Fibroblast of lung (primary cell): ENCODE measurements at regions not wholly inside any gene's neighbourhood (a gene's known extent, or its start where the extent isn't known, plus 50 kb on each side); places are given as distances from the start of the nearest gene placed in this dataset.

Experiments used
- DNase-seq, 2 donors: peaks; one replicate each; pipeline versions ENCODE4 v3.0.0 to v3.0.0-alpha.2; 2010; ENCODE audit warnings: low read depth in 2 of 2
- H2AFZ ChIP-seq: 2 replicates; pipeline ENCODE4 v1.5.1; 2012; ENCODE audit warnings: low read length, control low read depth, inconsistent platforms
- H3K27ac ChIP-seq: 2 replicates; pipeline ENCODE4 v1.5.1; 2011; ENCODE audit warnings: low read length, control low read depth; ENCODE audit not compliant: insufficient read depth
- H3K27me3 ChIP-seq: 2 replicates; pipeline ENCODE4 v1.5.1; 2011; ENCODE audit warnings: mild to moderate bottlenecking, low read length; ENCODE audit not compliant: control insufficient read depth, insufficient read depth
- H3K36me3 ChIP-seq: 2 replicates; pipeline ENCODE4 v1.5.1; 2011; ENCODE audit warnings: low read length; ENCODE audit not compliant: control insufficient read depth, insufficient read depth
- H3K4me1 ChIP-seq: 2 replicates; pipeline ENCODE4 v1.5.1; 2011; ENCODE audit warnings: low read length; ENCODE audit not compliant: control insufficient read depth, insufficient read depth; ENCODE audit errors: extremely low read depth
- H3K4me2 ChIP-seq: 2 replicates; pipeline ENCODE4 v1.5.1; 2011; ENCODE audit warnings: low read length, control low read depth; ENCODE audit not compliant: insufficient read depth; ENCODE audit errors: extremely low read depth
- H3K4me3 ChIP-seq, 4 experiments: fragments of 200-600 bp in 1 of 4; sonication (generic) in 1 of 4; replicated peaks in 1 of 4; 2 replicates each; pipeline ENCODE4 v1.5.1; 2011 to 2016; ENCODE audit warnings: low read length in 4 of 4, low read depth in 3 of 4, mild to moderate bottlenecking in 3 of 4, control low read depth in 2 of 4, inconsistent platforms in 1 of 4, mixed read lengths in 1 of 4; ENCODE audit not compliant: insufficient read depth in 1 of 4; ENCODE audit errors: control extremely low read depth in 1 of 4
- H3K79me2 ChIP-seq: 2 replicates; pipeline ENCODE4 v1.5.1; 2012; ENCODE audit warnings: mild to moderate bottlenecking, low read length, inconsistent platforms; ENCODE audit not compliant: control insufficient read depth, insufficient read depth
- H3K9ac ChIP-seq: 2 replicates; pipeline ENCODE4 v1.5.1; 2011; ENCODE audit warnings: mild to moderate bottlenecking, low read length, control low read depth; ENCODE audit not compliant: insufficient read depth
- H3K9me3 ChIP-seq: 2 replicates; pipeline ENCODE4 v1.5.1; 2012; ENCODE audit warnings: low read depth, low read length; ENCODE audit not compliant: control insufficient read depth, insufficient read depth
- H4K20me1 ChIP-seq: 2 replicates; pipeline ENCODE4 v1.5.1; 2011; ENCODE audit warnings: low read length; ENCODE audit not compliant: control insufficient read depth, insufficient read depth; ENCODE audit errors: extremely low read depth
- EZH2 ChIP-seq: IDR thresholded peaks from 2 replicates; pipeline ENCODE4 v1.5.1; 2012; ENCODE audit warnings: low read length, control low read depth, mild to moderate bottlenecking; ENCODE audit errors: missing control alignments
- TF ChIP-seq, protein P1 (sequence below), 2 donors: IDR thresholded peaks in 1 of 2; conservative IDR thresholded peaks in 1 of 2; 1 replicate in 1 of 2; 2 replicates in 1 of 2; pipeline ENCODE4 v1.5.1; 2011 to 2012; ENCODE audit warnings: low read length in 2 of 2, control low read depth in 1 of 2, inconsistent platforms in 1 of 2, low read depth in 1 of 2, mild to moderate bottlenecking in 1 of 2

DNA sequence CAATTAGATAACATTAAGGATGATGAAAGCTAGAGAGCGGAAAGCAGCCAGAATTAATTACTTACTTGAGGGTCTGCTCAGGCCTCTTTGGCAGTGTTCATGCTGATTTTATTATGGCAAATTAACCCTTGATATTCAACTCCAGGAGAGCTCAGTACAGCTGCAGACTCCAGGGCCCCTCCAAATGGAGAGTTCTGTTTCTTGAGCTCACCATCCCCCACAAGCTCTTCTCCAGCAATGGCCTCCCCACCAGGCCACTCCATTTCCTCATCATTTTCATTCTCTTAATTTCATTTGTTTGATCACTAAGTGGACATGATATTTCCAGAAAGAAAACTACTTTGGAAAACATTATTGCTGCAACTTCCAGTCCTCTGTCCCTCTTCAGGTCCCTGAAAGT, 513.3 kb upstream of the NOX3 start:
- H3K36me3 ChIP-seq = no peaks in the 10 kb centered on the region
- H3K79me2 ChIP-seq = no peaks in the 10 kb centered on the region
- no peaks in the 10 kb centered on the region for H4K20me1 ChIP-seq
- no peaks in the 10 kb centered on the region for H3K4me1 ChIP-seq
- DNase-seq = no peak
- no peaks in the 10 kb centered on the region for H3K9me3 ChIP-seq
- no peak overlapping the region for H3K9ac ChIP-seq
- no peak for TF ChIP-seq EZH2
- TF ChIP-seq, protein P1, sequence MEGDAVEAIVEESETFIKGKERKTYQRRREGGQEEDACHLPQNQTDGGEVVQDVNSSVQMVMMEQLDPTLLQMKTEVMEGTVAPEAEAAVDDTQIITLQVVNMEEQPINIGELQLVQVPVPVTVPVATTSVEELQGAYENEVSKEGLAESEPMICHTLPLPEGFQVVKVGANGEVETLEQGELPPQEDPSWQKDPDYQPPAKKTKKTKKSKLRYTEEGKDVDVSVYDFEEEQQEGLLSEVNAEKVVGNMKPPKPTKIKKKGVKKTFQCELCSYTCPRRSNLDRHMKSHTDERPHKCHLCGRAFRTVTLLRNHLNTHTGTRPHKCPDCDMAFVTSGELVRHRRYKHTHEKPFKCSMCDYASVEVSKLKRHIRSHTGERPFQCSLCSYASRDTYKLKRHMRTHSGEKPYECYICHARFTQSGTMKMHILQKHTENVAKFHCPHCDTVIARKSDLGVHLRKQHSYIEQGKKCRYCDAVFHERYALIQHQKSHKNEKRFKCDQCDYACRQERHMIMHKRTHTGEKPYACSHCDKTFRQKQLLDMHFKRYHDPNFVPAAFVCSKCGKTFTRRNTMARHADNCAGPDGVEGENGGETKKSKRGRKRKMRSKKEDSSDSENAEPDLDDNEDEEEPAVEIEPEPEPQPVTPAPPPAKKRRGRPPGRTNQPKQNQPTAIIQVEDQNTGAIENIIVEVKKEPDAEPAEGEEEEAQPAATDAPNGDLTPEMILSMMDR (conservative IDR thresholded peaks at IDR 0.05 in 1 of 2, IDR thresholded peaks at IDR 0.05 in 1 of 2; ENCODE audit: low read depth in 1 of 2, low read length in 2 of 2) = no peak
- no peaks in the 10 kb centered on the region for H3K27me3 ChIP-seq
- no peak overlapping the region for H2AFZ ChIP-seq
- no peak overlapping the region for H3K27ac ChIP-seq
- no peak overlapping the region for H3K4me2 ChIP-seq
- no peak overlapping the region for H3K4me3 ChIP-seq

DNA sequence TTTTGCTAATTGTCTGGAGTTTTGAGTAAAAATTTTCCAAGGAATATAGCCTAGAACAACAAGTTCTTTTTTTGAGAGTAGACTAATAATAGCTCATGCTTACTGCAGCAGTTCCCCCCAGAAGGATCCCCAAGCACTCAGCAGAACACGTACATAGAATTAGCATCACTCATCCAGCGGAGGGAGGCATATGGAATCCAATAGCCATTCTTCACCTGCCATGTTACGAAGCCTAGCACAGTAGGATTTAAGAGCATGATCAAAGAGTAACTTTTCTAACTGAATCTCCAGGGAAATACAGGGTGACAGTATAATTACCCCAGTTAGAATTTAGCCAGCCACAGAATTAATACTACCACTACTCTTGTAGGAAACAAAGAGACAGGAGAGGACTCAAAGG, 511.7 kb upstream of the NOX3 start:
- no peaks in the 10 kb centered on the region for H4K20me1 ChIP-seq
- H3K27me3 ChIP-seq = no peaks in the 10 kb centered on the region
- no peaks in the 10 kb centered on the region for H3K79me2 ChIP-seq
- H2AFZ ChIP-seq = no peak overlapping the region
- H3K36me3 ChIP-seq = no peaks in the 10 kb centered on the region
- TF ChIP-seq, protein P1 (conservative IDR thresholded peaks at IDR 0.05 in 1 of 2, IDR thresholded peaks at IDR 0.05 in 1 of 2; ENCODE audit: low read depth in 1 of 2, low read length in 2 of 2) = no peak
- TF ChIP-seq EZH2 = no peak
- no peak for DNase-seq
- no peak overlapping the region for H3K9ac ChIP-seq
- H3K4me3 ChIP-seq = no peak overlapping the region
- H3K4me2 ChIP-seq = no peak overlapping the region
- H3K4me1 ChIP-seq = no peaks in the 10 kb centered on the region
- no peaks in the 10 kb centered on the region for H3K9me3 ChIP-seq
- no peak overlapping the region for H3K27ac ChIP-seq

DNA sequence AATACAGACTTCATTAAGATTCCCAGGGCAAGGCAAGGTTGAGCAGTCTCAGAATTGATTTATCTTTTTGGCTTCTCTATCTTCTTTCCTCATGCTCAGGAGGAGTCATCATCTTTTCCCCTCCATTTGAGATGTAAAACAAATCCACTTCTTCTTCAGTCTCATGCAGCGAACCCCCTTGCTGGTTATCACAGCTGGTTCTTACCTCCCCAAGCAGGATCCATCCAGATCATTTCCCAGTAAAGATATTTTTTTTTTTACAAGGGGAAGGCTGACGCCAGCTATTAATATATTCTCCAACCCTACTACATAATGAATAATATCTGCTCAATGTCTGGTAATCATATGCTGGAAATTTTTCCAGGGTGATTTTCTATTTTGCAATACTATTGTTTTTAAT, 508.9 kb upstream of the NOX3 start:
- Histone ChIP-seq H3K79me2 (no peaks in the 10 kb centered on the region), H3K4me1 (no peaks in the 10 kb centered on the region)

More for the DNA sequence above, 508.9 kb upstream of the NOX3 start:
- Histone ChIP-seq H3K4me2 (no peak overlapping the region), H2AFZ (no peak overlapping the region), H3K9me3 (no peaks in the 10 kb centered on the region), H3K36me3 (no peaks in the 10 kb centered on the region), H3K27me3 (no peaks in the 10 kb centered on the region), H4K20me1 (no peaks in the 10 kb centered on the region), H3K4me3 (no peak overlapping the region), H3K27ac (no peak overlapping the region), H3K9ac (no peak overlapping the region)
- TF ChIP-seq EZH2 = no peak
- TF ChIP-seq, protein P1 (conservative IDR thresholded peaks at IDR 0.05 in 1 of 2, IDR thresholded peaks at IDR 0.05 in 1 of 2; ENCODE audit: low read depth in 1 of 2, low read length in 2 of 2) = no peak
- DNase-seq = no peak
